ENCODE measurements at regions not wholly inside any gene's neighbourhood (a gene's known extent, or its start where the extent isn't known, plus 50 kb on each side); places are given as distances from the start of the nearest gene placed in this dataset.

DNA sequence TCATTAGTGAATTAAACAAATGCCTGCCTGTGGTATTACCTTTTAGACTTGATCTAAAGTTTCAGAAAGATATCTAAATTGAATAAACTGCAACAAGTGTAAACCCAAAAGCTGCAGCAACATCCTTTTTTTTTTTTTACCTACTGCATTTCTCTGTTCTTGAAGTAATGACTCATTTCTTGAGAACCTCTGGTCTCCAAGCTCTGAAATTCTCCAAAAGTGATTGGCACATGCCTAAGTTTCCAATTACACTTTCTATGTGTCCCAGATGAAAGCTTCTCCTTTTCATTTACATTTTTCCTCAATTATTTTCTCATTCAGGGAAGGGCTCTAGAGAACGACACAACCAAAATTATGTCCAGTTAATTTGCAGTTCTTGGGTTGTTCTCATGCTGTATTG, 435.2 kb upstream of the DCN start:
- no peak overlapping the region for H3K4me2 ChIP-seq (ENCODE audit: low read length)
- intact Hi-C loops (cut with micrococcal nuclease; ENCODE audit: unreplicated experiment) = no loop called here
- no peaks in the 10 kb centered on the region for H3K79me2 ChIP-seq (ENCODE audit: insufficient read depth, low read depth, low read length)
- no peak overlapping the region for H3K27ac ChIP-seq (ENCODE audit: low read depth, low read length, poor library complexity, severe bottlenecking)
- H2AFZ ChIP-seq (ENCODE audit: low read length) = no peak overlapping the region
- H3K9me3 ChIP-seq (ENCODE audit: low read length) = no peaks in the 10 kb centered on the region
- no peaks in the 10 kb centered on the region for H3K36me3 ChIP-seq (ENCODE audit: insufficient read depth, low read length)
- no TSS peak for BruUV-seq (replicated peaks)
- DNase-seq (ENCODE audit: low spot score) = no peak
- H3K4me1 ChIP-seq (ENCODE audit: insufficient read depth, low read length, poor library complexity, severe bottlenecking) = no peaks in the 10 kb centered on the region
- H4K20me1 ChIP-seq (ENCODE audit: insufficient read depth, low read length) = no peaks in the 10 kb centered on the region
- ChIA-PET CTCF (ENCODE audit: unreplicated experiment) (no interaction called here), POLR2A (no interaction called here)
- no peak overlapping the region for H3K4me3 ChIP-seq (ENCODE audit: low read depth, low read length, poor library complexity, severe bottlenecking)
- TF ChIP-seq, protein P1, sequence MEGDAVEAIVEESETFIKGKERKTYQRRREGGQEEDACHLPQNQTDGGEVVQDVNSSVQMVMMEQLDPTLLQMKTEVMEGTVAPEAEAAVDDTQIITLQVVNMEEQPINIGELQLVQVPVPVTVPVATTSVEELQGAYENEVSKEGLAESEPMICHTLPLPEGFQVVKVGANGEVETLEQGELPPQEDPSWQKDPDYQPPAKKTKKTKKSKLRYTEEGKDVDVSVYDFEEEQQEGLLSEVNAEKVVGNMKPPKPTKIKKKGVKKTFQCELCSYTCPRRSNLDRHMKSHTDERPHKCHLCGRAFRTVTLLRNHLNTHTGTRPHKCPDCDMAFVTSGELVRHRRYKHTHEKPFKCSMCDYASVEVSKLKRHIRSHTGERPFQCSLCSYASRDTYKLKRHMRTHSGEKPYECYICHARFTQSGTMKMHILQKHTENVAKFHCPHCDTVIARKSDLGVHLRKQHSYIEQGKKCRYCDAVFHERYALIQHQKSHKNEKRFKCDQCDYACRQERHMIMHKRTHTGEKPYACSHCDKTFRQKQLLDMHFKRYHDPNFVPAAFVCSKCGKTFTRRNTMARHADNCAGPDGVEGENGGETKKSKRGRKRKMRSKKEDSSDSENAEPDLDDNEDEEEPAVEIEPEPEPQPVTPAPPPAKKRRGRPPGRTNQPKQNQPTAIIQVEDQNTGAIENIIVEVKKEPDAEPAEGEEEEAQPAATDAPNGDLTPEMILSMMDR (conservative IDR thresholded peaks at IDR 0.05; ENCODE audit: low read length) = no peak
- TF ChIP-seq EZH2phosphoT487 (IDR thresholded peaks at IDR 0.05; ENCODE audit: borderline replicate concordance, low read depth, low read length) = no peak
- H3K9me2 ChIP-seq (ENCODE audit: insufficient read depth, low read length) = no peaks in the 10 kb centered on the region

GRCh38 chr12:91616416-91616815, 433.8 kb upstream of the DCN start:
- Histone ChIP-seq H3K79me2 (ENCODE audit: insufficient read depth, low read depth, low read length) (no peaks in the 10 kb centered on the region), H3K4me1 (ENCODE audit: insufficient read depth, low read length, poor library complexity, severe bottlenecking) (no peaks in the 10 kb centered on the region), H3K27ac (ENCODE audit: low read depth, low read length, poor library complexity, severe bottlenecking) (no peak overlapping the region), H3K36me3 (ENCODE audit: insufficient read depth, low read length) (no peaks in the 10 kb centered on the region), H3K4me3 (ENCODE audit: low read depth, low read length, poor library complexity, severe bottlenecking) (no peak overlapping the region), H3K4me2 (ENCODE audit: low read length) (no peak overlapping the region), H2AFZ (ENCODE audit: low read length) (no peak overlapping the region), H4K20me1 (ENCODE audit: insufficient read depth, low read length) (no peaks in the 10 kb centered on the region), H3K9me2 (ENCODE audit: insufficient read depth, low read length) (no peaks in the 10 kb centered on the region), H3K9me3 (ENCODE audit: low read length) (no peaks in the 10 kb centered on the region)
- CTCF ChIA-PET (ENCODE audit: unreplicated experiment) = no interaction called here
- no peak for TF ChIP-seq EZH2phosphoT487 (IDR thresholded peaks at IDR 0.05; ENCODE audit: borderline replicate concordance, low read depth, low read length)
- TF ChIP-seq, protein P1 (conservative IDR thresholded peaks at IDR 0.05; ENCODE audit: low read length) = no peak
- no peak for DNase-seq (ENCODE audit: low spot score)
- no TSS peak for BruUV-seq (replicated peaks)
- intact Hi-C loops (cut with micrococcal nuclease; ENCODE audit: unreplicated experiment) = no loop called here
- POLR2A ChIA-PET = interaction anchor here (0.6 to 1.1 kb wide), 2 partner anchors 14 to 138 kb away, joined by 3 to 5 read pairs; no protein-coding TSS in a partner anchor

DNA sequence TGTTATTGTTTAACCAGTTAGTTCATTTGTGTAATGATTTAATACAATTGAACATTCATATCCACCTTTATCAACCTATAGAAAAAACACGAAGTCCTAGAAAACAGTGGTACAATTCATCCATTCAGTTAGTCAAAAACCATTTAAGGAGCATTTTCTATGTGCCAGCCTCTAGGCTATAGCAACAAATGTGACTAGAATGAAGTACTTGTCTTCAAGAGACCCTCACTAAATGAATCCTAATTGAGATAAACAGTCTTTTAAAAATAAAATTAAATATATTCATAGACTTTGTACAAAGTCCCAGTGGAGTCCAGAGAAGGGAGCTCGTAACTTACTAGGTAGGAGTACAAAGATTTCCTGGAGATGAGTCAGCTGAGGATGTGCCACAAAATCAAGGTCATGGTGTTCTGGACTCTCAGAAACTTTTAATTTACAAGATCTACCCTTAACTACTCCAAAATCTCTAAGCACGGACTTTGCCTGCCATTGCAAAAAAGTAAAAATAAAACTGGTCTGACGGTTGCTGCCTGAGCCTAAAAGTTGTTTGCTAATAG, 430.7 kb upstream of the DCN start:
- H3K79me2 ChIP-seq (ENCODE audit: insufficient read depth, low read depth, low read length) = no peaks in the 10 kb centered on the region
- no peaks in the 10 kb centered on the region for H3K9me2 ChIP-seq (ENCODE audit: insufficient read depth, low read length)
- no peak for TF ChIP-seq EZH2phosphoT487 (IDR thresholded peaks at IDR 0.05; ENCODE audit: borderline replicate concordance, low read depth, low read length)
- no peaks in the 10 kb centered on the region for H3K36me3 ChIP-seq (ENCODE audit: insufficient read depth, low read length)
- no peak overlapping the region for H3K27ac ChIP-seq (ENCODE audit: low read depth, low read length, poor library complexity, severe bottlenecking)
- no peak overlapping the region for H2AFZ ChIP-seq (ENCODE audit: low read length)
- no peak overlapping the region for H3K4me2 ChIP-seq (ENCODE audit: low read length)
- CTCF ChIA-PET (ENCODE audit: unreplicated experiment) = no interaction called here
- DNase-seq (ENCODE audit: low spot score) = no peak
- no TSS peak for BruUV-seq (replicated peaks)
- intact Hi-C loops (cut with micrococcal nuclease; ENCODE audit: unreplicated experiment) = no loop called here
- POLR2A ChIA-PET = interaction anchor here (0.6 to 1.4 kb wide), 2 partner anchors 8 to 167 kb away, joined by 3 read pairs; no protein-coding TSS in a partner anchor
- H3K9me3 ChIP-seq (ENCODE audit: low read length) = no peaks in the 10 kb centered on the region
- no peaks in the 10 kb centered on the region for H3K4me1 ChIP-seq (ENCODE audit: insufficient read depth, low read length, poor library complexity, severe bottlenecking)
- H4K20me1 ChIP-seq (ENCODE audit: insufficient read depth, low read length) = no peaks in the 10 kb centered on the region
- no peak overlapping the region for H3K4me3 ChIP-seq (ENCODE audit: low read depth, low read length, poor library complexity, severe bottlenecking)
